ENCODE measurements at regions not wholly inside any gene's neighbourhood (a gene's known extent, or its start where the extent isn't known, plus 50 kb on each side); places are given as distances from the start of the nearest gene placed in this dataset.
A peak's percentile ranks its signal among the peaks of the same experiment; 100 is the strongest.

- in situ Hi-C loops (cut with HindIII; ENCODE audit: low sequenced_read_pairs): no loop called here
- no peak for DNase-seq (ENCODE audit: low spot score)
Measured at GRCh38 chr3:106379251-106379750, 510.5 kb upstream of the CBLB start.

- in situ Hi-C loops (cut with HindIII; ENCODE audit: low sequenced_read_pairs): no loop called here
- DNase-seq (ENCODE audit: low spot score): no peak
Measured at GRCh38 chr3:106380232-106380631, 511.4 kb upstream of the CBLB start.

- DNase-seq (ENCODE audit: low spot score): no peak
- in situ Hi-C loops (cut with HindIII; ENCODE audit: low sequenced_read_pairs): no loop called here
Measured at GRCh38 chr3:106381286-106381938, 512.6 kb upstream of the CBLB start.

GRCh38 chr3:106381939-106382335 lies 513.1 kb upstream of the CBLB start:
- in situ Hi-C loops (cut with HindIII; ENCODE audit: low sequenced_read_pairs): no loop called here
- peak; percentile 9 for DNase-seq (ENCODE audit: low spot score)

- DNase-seq (ENCODE audit: low spot score): no peak
- in situ Hi-C loops (cut with HindIII; ENCODE audit: low sequenced_read_pairs): no loop called here
Measured at GRCh38 chr3:106386050-106386449, 517.2 kb upstream of the CBLB start.

- in situ Hi-C loops (cut with HindIII; ENCODE audit: low sequenced_read_pairs): no loop called here
Measured at GRCh38 chr3:106392915-106393314, 524.1 kb upstream of the CBLB start.

GRCh38 chr3:106397006-106397405 lies 528.2 kb upstream of the CBLB start:
- DNase-seq (ENCODE audit: low spot score): no peak
- in situ Hi-C loops (cut with HindIII; ENCODE audit: low sequenced_read_pairs): no loop called here

More at GRCh38 chr3:106392915-106393314, 524.1 kb upstream of the CBLB start:
- no peak for DNase-seq (ENCODE audit: low spot score)

- in situ Hi-C loops (cut with HindIII; ENCODE audit: low sequenced_read_pairs): no loop called here
Measured at GRCh38 chr3:106398891-106399600, 530.2 kb upstream of the CBLB start.

GRCh38 chr3:106399761-106400160 lies 530.9 kb upstream of the CBLB start:
- no peak for DNase-seq (ENCODE audit: low spot score)
- in situ Hi-C loops (cut with HindIII; ENCODE audit: low sequenced_read_pairs): no loop called here

More at GRCh38 chr3:106398891-106399600, 530.2 kb upstream of the CBLB start:
- DNase-seq (ENCODE audit: low spot score): no peak

GRCh38 chr3:106401666-106402490 lies 533.1 kb upstream of the CBLB start:
- in situ Hi-C loops (cut with HindIII; ENCODE audit: low sequenced_read_pairs): no loop called here
- DNase-seq (ENCODE audit: low spot score): peak; percentile 7

- no peak for DNase-seq (ENCODE audit: low spot score)
- in situ Hi-C loops (cut with HindIII; ENCODE audit: low sequenced_read_pairs): no loop called here
Measured at GRCh38 chr3:106403371-106404145, 534.7 kb upstream of the CBLB start.

- no peak for DNase-seq (ENCODE audit: low spot score)
- in situ Hi-C loops (cut with HindIII; ENCODE audit: low sequenced_read_pairs): no loop called here
Measured at GRCh38 chr3:106413683-106414082, 544.9 kb upstream of the CBLB start.

- no peak for DNase-seq (ENCODE audit: low spot score)
- in situ Hi-C loops (cut with HindIII; ENCODE audit: low sequenced_read_pairs): no loop called here
Measured at GRCh38 chr3:106420628-106421027, 551.8 kb upstream of the CBLB start.

GRCh38 chr3:106421426-106421825 lies 552.6 kb upstream of the CBLB start:
- no peak for DNase-seq (ENCODE audit: low spot score)
- in situ Hi-C loops (cut with HindIII; ENCODE audit: low sequenced_read_pairs): no loop called here

GRCh38 chr3:106421909-106422308 lies 553.1 kb upstream of the CBLB start:
- in situ Hi-C loops (cut with HindIII; ENCODE audit: low sequenced_read_pairs): no loop called here
- no peak for DNase-seq (ENCODE audit: low spot score)

GRCh38 chr3:106423321-106424225 lies 554.8 kb upstream of the CBLB start:
- no peak for DNase-seq (ENCODE audit: low spot score)
- in situ Hi-C loops (cut with HindIII; ENCODE audit: low sequenced_read_pairs): no loop called here

GRCh38 chr3:106425026-106425425 lies 556.2 kb upstream of the CBLB start:
- in situ Hi-C loops (cut with HindIII; ENCODE audit: low sequenced_read_pairs): no loop called here
- no peak for DNase-seq (ENCODE audit: low spot score)

- in situ Hi-C loops (cut with HindIII; ENCODE audit: low sequenced_read_pairs): no loop called here
- no peak for DNase-seq (ENCODE audit: low spot score)
Measured at GRCh38 chr3:106425916-106426315, 557.1 kb upstream of the CBLB start.
